ENCODE measurements at regions not wholly inside any gene's neighbourhood (a gene's known extent, or its start where the extent isn't known, plus 50 kb on each side); places are given as distances from the start of the nearest gene placed in this dataset.

GRCh38 chr20:40589581-40589980, 99.5 kb downstream of the MAFB start:
- Histone ChIP-seq H3K36me3 (replicated peaks) (no peaks in the 10 kb centered on the region), H3K4me3 (ENCODE audit: low read depth, low read length) (no peak overlapping the region), H3K27ac (no peak overlapping the region), H3K27me3 (replicated peaks) (no peaks in the 10 kb centered on the region)
- no peak for TF ChIP-seq CTCF (IDR thresholded peaks at IDR 0.05; ENCODE audit: low read depth, low read length, missing control alignments)
- DNase-seq, result no peak
- in situ Hi-C loops (cut with HindIII; ENCODE audit: low pct_ligation_motif_present, low sequenced_read_pairs), result no loop called here

DNA sequence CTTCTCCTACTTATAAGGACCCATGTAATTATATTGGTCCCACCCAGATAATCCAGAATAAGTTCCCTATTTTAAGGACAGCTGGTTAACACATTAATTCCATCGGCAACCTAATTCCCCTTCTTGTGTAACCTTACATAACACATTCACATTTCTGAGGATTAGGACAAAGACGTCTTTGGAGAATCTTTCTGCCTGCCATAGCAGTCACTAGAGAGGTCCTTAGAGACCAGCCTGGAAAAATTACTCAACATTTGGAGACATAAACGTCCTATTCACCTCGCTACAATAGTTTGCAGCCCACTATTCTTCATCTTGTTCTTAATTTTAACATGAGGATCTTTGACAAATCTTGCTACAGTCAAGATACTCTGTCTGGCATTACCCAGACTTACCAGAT, 100.1 kb downstream of the MAFB start:
- no peak for TF ChIP-seq CTCF (IDR thresholded peaks at IDR 0.05; ENCODE audit: low read depth, low read length, missing control alignments)
- in situ Hi-C loops (cut with HindIII; ENCODE audit: low pct_ligation_motif_present, low sequenced_read_pairs), result no loop called here
- H3K36me3 ChIP-seq (replicated peaks), result no peaks in the 10 kb centered on the region
- H3K27me3 ChIP-seq (replicated peaks), result no peaks in the 10 kb centered on the region
- no peak overlapping the region for H3K4me3 ChIP-seq (ENCODE audit: low read depth, low read length)
- no peak for DNase-seq
- no peak overlapping the region for H3K27ac ChIP-seq

DNA sequence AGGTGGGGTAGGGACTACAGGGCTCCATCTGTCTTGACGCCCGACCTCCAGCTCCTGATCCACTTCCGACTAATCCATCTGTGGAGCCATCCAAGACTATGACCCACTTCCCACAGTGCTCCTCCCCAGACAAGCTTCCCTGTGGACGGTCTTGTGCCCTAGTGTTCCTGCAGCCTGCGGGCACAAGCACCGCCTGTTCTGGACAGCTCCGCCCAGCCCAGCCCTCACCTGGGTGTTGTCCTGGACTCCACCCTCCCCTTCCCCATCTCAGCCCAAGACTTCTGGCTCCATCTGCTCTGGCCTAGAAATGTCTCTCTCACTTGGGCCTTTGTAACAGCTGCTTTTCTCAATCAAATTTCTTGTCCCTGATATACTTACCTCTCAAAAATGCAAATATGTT, 102.0 kb downstream of the MAFB start:
- no peak overlapping the region for H3K4me3 ChIP-seq (ENCODE audit: low read depth, low read length)
- H3K27ac ChIP-seq, result no peak overlapping the region
- H3K36me3 ChIP-seq (replicated peaks), result no peaks in the 10 kb centered on the region
- in situ Hi-C loops (cut with HindIII; ENCODE audit: low pct_ligation_motif_present, low sequenced_read_pairs), result no loop called here
- DNase-seq, result no peak
- no peaks in the 10 kb centered on the region for H3K27me3 ChIP-seq (replicated peaks)
- TF ChIP-seq CTCF (IDR thresholded peaks at IDR 0.05; ENCODE audit: low read depth, low read length, missing control alignments), result no peak

GRCh38 chr20:40584130-40584809, 104.8 kb downstream of the MAFB start:
- Histone ChIP-seq H3K27ac (no peak overlapping the region), H3K27me3 (replicated peaks) (no peaks in the 10 kb centered on the region), H3K36me3 (replicated peaks) (no peaks in the 10 kb centered on the region), H3K4me3 (ENCODE audit: low read depth, low read length) (no peak overlapping the region)
- no peak for TF ChIP-seq CTCF (IDR thresholded peaks at IDR 0.05; ENCODE audit: low read depth, low read length, missing control alignments)
- no peak for DNase-seq
- in situ Hi-C loops (cut with HindIII; ENCODE audit: low pct_ligation_motif_present, low sequenced_read_pairs), result no loop called here

- DNase-seq, result no peak
- Histone ChIP-seq H3K36me3 (replicated peaks) (no peaks in the 10 kb centered on the region), H3K27me3 (replicated peaks) (no peaks in the 10 kb centered on the region), H3K27ac (no peak overlapping the region), H3K4me3 (ENCODE audit: low read depth, low read length) (no peak overlapping the region)
- TF ChIP-seq CTCF (IDR thresholded peaks at IDR 0.05; ENCODE audit: low read depth, low read length, missing control alignments), result no peak
- in situ Hi-C loops (cut with HindIII; ENCODE audit: low pct_ligation_motif_present, low sequenced_read_pairs), result no loop called here
Observed at GRCh38 chr20:40583636-40584035, 105.4 kb downstream of the MAFB start.

- Histone ChIP-seq H3K27ac (no peak overlapping the region), H3K36me3 (replicated peaks) (no peaks in the 10 kb centered on the region), H3K4me3 (ENCODE audit: low read depth, low read length) (no peak overlapping the region), H3K27me3 (replicated peaks) (no peaks in the 10 kb centered on the region)
- no peak for DNase-seq
- in situ Hi-C loops (cut with HindIII; ENCODE audit: low pct_ligation_motif_present, low sequenced_read_pairs), result no loop called here
- TF ChIP-seq CTCF (IDR thresholded peaks at IDR 0.05; ENCODE audit: low read depth, low read length, missing control alignments), result no peak
Observed at GRCh38 chr20:40583205-40583604, 105.8 kb downstream of the MAFB start.
